NCI-H187 treated with DMSO at 0.1 percent for 48 hours (cell line): ENCODE measurements at regions not wholly inside any gene's neighbourhood (a gene's known extent, or its start where the extent isn't known, plus 50 kb on each side); places are given as distances from the start of the nearest gene placed in this dataset.

Source experiments
- DNase-seq: peaks from one replicate; lab custom pipeline; 2025; lab: John Stamatoyannopoulos, UW

GRCh38 chr7:46163246-46163645 is 242.2 kb upstream of the IGFBP3 start:
- DNase-seq: no peak

GRCh38 chr7:46162609-46163008 is 241.5 kb upstream of the IGFBP3 start:
- DNase-seq: no peak

GRCh38 chr7:46160861-46161260 is 239.8 kb upstream of the IGFBP3 start:
- no peak for DNase-seq

GRCh38 chr7:46157931-46158330 is 236.9 kb upstream of the IGFBP3 start:
- no peak for DNase-seq

GRCh38 chr7:46157404-46157803 is 236.3 kb upstream of the IGFBP3 start:
- no peak for DNase-seq

- DNase-seq: no peak
These were observed 235.8 kb upstream of the IGFBP3 start for GRCh38 chr7:46156853-46157252.

GRCh38 chr7:46156086-46156485 is 235.0 kb upstream of the IGFBP3 start:
- no peak for DNase-seq

- no peak for DNase-seq
These were observed 234.3 kb upstream of the IGFBP3 start for GRCh38 chr7:46155367-46155766.

- DNase-seq: no peak
These were observed 233.1 kb upstream of the IGFBP3 start for GRCh38 chr7:46153951-46154787.

- no peak for DNase-seq
These were observed 232.5 kb upstream of the IGFBP3 start for GRCh38 chr7:46153583-46153950.

- no peak for DNase-seq
These were observed 231.6 kb upstream of the IGFBP3 start for GRCh38 chr7:46152696-46153095.

- DNase-seq: no peak
These were observed 229.6 kb upstream of the IGFBP3 start for GRCh38 chr7:46150721-46151120.

- DNase-seq: no peak
These were observed 229.1 kb upstream of the IGFBP3 start for GRCh38 chr7:46150202-46150601.

GRCh38 chr7:46147871-46148270 is 226.8 kb upstream of the IGFBP3 start:
- no peak for DNase-seq

- no peak for DNase-seq
These were observed 225.6 kb upstream of the IGFBP3 start for GRCh38 chr7:46146454-46147255.

- no peak for DNase-seq
These were observed 224.3 kb upstream of the IGFBP3 start for GRCh38 chr7:46145412-46145811.

GRCh38 chr7:46143949-46144917 is 223.2 kb upstream of the IGFBP3 start:
- DNase-seq: no peak

- DNase-seq: no peak
These were observed 222.3 kb upstream of the IGFBP3 start for GRCh38 chr7:46143421-46143820.

GRCh38 chr7:46139079-46139478 is 218.0 kb upstream of the IGFBP3 start:
- no peak for DNase-seq

GRCh38 chr7:46137725-46138124 is 216.7 kb upstream of the IGFBP3 start:
- DNase-seq: no peak

- DNase-seq: no peak
These were observed 214.5 kb upstream of the IGFBP3 start for GRCh38 chr7:46135557-46135956.

- no peak for DNase-seq
These were observed 213.7 kb upstream of the IGFBP3 start for GRCh38 chr7:46134795-46135194.
